ENCODE measurements at regions not wholly inside any gene's neighbourhood (a gene's known extent, or its start where the extent isn't known, plus 50 kb on each side); places are given as distances from the start of the nearest gene placed in this dataset.

DNA sequence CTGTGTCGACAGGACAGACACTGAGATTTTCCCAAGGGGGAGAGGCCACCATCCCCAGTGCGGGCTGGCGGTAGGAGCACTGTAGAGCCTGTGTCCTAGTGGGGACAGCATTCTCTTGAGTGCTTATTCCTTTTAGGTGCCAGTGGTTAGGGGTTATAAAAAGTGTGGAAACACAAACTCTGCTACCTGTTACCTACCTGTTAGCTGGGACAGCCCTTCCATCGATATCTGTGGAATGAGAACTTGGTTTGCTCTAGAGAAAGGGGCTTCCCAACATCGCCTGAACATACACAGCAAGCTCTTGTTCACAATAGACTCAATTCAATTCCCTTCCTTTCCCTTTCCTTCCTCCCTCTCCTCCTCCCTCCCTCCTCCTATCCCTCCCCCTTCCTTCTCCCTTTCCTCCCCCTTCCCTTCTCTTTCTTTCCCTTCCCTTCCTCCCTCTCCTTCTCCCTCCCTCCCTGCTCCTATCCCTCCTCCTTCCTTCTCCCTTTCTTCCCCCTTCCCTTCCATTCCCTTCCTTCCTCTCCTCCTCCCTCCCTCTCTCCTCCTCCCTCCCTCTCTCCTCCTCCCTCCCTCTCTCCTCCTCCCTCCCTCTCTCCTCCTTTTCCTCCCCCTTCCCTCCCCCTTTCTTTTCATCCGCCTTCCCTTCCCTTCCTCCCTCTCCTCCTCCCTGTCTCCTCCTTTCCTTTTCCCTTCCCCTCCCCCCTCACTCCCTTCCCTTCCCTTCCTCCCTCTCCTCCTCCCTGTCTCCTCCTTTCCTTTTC, 188.5 kb downstream of the URI1 start:
- no peak for DNase-seq

DNA sequence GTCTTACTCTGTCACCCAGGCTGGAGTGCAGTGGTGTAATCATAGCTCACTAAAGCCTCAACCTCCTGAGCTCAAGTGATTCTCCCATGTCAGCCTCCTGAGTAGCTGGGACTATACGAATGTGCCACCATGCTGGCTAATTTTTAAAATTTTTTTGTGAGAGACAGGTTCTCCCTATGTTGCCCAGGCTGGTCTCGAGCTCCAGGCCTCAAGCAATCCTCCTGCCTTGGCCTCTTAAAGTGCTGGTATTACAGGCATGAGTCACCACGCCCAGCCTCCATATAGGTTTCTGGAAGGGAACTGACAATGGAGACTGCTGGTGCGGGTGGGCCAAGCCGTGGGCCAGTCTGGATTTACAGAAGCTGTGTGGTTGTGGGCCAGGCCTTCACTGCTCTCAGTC, 189.2 kb downstream of the URI1 start:
- DNase-seq, result no peak

DNA sequence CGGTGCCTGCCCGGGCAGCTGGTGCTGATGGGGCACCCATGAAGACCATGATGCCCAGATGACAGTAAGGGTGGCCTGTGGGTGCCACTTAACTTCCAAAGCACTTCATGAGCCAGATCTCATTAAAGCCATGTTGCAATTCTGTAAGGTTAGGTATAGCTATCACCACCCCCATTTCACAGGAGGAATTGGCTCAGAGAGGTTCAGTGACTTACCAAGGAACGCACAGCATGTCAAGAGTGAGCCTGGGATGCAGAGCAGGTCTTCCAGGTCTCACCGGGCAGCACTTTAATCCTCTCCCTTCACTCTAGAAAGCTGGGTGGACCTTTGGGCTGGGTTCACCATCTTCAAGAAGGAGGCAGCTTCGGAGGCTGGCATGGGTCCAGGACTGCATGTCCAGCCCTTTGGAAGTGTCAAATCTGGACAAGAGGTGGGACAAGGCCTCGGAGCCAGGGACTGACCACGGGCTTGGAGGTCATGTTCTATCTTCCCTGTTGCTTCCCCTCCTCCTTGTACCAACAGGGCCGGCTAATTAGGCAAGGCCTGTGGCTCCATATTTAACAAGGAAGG, 189.8 kb downstream of the URI1 start:
- no peak for DNase-seq

DNA sequence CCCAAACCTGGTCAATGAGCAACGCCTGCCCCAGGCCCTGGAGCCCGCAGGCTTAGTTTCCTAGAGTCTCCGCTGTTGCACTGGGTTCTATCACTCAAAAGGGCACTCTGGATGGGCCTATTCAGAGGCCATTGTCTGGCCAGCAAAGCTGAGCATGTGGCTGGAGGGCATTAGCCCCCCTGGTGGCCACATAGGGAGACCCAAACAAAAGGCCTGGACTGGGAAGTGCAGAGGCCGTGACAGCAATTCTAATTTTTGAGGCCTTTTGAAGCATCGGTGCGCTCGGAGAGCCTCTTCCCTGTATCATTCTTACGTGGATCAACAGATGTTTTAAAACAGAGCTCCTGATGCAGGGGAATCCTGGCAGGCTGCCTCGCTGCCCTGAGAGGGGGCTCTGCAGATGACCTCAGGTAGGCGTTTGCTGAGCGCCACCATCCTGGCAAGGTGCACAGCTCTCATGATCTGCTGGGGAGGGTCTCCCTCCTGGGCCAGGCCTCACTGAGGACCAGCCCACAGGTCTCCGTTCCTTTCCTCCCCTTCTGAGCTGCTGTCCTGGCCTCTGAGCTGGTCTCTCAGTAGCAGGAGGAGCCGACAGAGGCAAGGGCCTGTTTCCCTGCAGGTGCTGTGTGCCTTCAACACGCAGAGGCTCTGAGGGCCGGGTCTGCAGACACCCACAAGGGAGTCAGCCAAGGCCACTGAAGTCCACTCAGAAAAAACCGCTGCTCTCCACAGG, 190.5 kb downstream of the URI1 start:
- no peak for DNase-seq

DNA sequence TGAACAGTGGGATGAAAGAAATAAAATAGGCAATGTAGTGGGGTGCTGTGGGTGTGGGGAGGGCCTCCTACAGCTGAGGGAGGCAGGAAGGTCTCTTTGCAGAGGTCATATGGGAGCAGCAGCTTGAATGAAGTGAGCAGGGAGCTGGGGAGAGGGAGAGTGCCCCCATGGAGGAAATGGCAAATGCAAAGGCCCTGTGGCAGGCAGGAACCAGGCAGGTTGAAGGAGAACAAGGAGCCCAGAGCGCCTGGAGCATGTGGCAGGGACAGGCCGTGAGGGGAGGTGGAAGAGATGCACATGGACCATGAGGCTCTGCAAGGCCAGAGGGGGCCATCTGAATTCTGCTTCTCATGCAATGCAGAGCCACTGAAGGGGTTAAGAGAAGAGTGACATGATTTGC, 191.8 kb downstream of the URI1 start:
- DNase-seq, result no peak

DNA sequence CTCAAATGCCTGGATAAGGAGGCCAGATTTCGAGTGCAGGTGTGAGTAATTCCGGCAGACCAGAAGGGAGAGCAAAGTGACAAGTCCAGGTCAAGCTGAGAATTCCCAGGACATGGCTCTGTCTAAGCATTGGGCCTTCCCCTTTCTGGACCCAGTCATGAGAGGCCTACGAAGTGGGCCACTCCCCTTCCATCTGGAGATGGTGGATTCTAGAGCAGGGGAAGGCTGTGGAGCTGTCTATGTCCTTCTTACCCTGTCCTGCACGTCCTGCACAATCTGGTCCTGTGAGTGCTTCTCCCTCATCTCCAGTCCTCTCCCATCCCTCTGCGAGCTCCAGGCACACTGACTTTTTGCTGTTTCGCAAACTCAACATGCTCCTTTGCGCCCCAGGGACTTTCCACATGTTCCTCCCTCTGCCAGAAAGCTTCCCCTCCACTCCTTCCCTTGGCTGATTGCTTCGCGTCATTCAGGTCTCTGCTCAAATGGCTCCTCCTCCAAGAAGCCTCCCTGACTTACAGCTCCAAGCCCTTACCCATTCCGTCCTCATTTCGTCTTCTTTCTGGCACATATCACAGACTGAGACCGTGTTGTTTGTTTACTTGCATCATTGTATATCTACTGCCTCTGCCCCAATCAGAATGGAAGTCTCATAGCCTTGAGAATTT, 193.2 kb downstream of the URI1 start:
- no peak for DNase-seq

DNA sequence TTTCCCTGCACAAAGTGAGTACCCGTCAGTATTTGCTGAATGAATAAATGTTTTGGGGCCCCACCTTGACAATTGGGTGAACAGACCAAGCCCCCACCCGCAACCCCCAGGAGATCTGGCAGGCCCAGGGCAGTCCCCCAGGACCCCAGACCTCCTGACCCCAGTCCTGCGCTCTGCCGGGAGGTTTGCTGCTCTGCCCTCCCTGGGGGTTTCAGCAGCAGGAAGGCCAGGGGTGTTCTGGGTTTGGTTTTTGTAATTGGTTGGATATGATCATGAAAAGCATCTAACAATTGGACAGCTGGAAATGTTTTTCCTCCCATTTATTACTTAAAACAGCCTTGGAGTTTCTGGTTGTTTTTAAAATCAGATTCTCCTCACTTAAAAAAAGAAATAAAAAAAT, 193.8 kb downstream of the URI1 start:
- no peak for DNase-seq

DNA sequence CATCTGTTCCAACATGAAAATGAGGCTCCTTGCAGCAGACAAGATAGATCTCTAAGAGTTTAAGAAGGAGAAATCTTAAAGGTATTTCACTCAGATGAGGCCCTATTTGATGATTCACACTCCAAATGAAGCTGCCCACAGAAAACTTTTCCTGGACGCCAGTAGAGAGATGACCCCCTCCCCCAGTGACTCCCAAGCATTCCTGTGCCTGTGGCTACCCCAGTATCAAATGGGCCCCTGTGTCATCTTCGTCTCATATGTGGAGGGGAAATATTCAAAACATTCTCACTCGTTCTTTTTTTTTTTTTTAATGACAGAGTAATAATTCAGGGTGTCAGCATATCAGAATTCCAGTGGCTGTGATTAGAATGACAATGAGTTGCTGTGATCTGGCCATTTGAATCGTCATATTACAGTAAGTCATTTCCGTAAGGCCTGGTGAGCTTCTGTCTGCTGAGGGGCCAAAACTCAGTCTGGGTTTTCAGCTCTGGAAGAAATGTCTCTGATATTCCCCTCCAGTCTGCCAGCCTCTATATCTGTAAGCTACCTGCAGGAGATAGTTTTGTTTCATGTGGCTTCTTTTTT, 194.7 kb downstream of the URI1 start:
- DNase-seq, result no peak

DNA sequence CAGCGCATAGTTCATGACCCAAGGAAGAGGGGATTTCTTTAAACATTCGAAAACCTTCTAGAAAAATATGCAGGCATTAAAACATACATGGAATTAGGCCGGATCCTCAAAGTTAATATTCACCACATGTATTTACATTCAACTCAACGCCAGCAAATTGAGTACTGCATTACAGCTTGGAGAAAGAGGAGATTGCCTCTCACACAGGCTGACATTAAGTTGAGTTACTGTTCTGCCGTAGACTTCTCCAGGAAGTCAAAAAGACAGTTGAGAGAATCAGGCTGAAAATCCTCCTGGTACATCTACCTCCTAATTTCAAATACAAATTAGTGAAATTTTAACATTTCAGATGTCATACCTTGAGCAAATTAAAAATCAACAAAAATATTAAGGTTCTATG, 195.7 kb downstream of the URI1 start:
- no peak for DNase-seq

DNA sequence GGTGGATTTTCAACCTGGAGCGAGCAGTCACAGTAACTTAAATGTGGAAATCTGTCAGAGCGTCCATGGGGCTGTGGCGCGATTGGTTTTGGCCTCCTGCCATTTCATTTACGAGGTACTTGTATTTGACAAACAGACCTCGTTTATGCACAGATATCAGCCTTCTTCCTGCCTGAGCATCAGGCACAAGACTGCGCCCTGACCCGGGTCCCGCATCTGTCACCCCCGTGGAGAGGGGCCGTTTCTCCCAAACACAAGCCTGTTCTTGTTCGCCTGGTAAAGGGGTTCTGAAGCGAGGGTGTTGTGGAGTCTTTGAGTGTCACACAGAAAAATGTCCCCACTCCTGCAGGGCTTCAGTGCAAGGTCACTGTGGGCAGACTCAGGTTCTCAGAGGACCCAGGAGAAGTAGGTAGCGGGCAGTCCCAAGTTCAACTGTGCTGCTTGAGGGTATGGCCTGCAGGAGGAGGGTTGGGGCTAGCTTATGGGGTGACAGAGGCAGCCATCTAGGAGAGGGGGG, 202.3 kb downstream of the URI1 start:
- DNase-seq, result no peak

DNA sequence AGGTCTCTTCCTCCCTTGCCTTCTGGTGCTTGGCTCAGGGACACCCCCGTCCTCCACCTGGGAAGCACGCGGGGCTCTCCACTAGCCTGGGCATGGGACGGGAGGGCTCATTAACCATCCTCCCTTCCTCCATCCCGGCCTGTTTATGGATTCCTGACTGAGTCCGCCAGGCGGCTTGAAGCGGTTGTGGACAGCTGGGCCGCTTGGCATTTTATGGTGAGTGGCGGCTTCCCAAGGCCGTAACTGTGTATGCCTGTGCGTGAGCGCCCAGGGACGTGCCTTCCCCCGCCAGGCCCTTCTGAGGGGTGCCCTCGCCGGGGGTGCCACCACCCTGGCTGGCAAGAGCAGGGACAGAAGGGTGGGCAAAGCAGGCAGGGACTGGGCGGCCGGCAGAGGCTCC, 202.8 kb downstream of the URI1 start:
- no peak for DNase-seq

DNA sequence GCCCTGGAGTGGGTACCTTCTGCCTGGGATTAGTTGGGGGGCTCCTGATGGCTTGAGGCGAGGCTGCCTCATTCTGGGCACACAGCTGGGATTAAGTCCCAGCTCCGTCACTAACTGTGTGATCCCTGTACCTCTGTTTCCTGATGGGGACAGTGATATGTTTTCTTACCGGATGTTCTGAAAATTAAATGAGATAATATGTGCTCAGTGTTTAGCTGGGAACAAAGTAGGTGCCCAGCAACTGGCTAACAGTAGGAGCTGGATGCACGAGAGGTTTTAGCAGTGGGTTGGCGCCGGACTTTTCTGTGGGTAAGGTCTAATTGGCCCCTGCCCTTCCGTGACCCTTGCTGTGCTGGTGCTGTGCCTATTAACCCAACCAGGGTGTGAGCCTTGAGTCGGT, 203.4 kb downstream of the URI1 start:
- no peak for DNase-seq

DNA sequence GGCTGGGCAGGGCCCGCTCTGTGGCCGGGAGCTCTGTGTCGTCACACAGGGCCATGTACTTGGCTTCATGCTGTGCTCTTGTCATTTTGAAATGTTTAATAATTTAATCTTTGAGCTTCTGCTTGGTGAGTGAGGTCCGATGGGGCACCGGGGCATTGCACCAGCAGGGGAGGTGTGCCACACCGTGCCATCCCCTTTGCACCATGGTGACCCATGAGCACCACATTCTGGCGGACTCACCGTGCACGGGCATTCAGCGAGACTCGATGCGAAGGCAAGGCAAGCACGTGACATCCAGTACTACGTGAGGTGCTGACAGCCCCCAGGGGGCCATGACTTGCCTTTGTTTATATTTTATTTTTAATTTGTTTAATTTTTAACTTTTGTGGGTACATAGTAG, 204.3 kb downstream of the URI1 start:
- no peak for DNase-seq

DNA sequence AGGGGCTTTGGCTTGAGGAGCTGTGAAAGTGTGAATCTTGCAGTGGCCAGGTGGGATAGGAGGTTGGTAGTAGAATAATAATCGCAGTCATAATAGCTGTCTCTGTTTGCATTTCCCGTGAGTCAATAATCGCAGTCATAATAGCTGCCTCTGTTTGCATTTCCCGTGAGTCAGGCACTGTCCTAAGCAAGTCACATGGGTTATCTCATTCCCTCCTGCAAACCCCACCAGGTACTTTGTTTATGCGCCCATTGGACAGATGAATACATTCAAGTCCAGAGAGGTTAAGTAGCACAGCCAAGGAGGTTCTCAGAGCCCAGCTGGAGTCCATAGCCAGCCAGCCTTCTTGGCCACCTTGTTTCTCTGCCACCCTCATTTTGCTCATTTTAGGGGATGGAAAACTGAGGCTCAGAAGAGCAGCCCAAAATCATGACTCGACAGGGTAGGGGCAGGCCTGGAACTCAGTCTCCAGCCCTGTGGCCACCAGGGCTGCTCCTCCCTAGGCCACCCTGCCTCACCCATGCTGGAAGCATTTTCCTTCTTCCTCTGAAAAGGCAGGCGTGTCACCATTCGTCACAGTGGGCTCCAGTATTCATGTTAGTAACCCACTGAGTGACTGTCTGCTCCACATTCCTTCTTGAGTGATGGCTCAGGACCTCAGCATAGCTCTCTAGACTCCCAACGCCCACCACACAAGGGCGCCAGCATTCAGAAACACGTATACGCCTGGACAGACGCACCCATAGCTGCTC, 206.2 kb downstream of the URI1 start:
- no peak for DNase-seq

DNA sequence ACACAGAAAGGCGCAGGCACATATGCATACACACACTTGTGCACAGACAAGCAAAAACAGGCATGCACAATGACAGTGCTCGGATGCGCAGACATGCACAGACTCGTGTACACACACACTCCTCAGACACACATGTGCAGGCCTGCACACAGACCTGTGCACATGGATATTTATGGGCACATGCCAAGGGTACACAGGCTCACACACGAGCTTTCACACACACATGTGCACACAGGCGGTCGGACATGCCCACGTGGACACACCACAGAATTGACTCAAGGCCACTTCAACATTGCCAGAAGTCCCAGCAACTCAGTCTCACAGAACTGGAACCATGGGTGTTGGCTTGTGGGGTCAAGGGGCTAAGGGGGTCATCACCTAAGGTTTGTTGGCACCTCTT, 206.8 kb downstream of the URI1 start:
- DNase-seq, result no peak

DNA sequence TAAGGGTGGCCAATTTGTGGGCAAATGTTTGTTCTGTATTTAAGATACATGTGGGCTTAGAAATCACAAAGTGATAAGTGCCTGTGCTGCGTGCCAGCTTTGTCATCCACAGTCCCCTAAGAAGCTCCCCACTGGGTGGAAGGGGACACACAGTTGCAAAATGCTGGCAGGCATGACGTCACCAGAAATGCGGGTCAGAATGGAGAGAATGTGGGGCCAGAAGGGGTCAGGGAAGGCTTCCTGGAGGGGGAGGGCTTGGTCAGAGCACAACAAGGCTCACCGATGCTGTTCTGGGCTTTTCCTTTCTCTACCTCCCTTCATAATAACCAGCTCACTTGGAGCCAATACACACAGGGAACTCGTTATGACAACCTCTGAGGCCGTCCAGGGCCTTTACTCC, 207.3 kb downstream of the URI1 start:
- DNase-seq, result no peak

DNA sequence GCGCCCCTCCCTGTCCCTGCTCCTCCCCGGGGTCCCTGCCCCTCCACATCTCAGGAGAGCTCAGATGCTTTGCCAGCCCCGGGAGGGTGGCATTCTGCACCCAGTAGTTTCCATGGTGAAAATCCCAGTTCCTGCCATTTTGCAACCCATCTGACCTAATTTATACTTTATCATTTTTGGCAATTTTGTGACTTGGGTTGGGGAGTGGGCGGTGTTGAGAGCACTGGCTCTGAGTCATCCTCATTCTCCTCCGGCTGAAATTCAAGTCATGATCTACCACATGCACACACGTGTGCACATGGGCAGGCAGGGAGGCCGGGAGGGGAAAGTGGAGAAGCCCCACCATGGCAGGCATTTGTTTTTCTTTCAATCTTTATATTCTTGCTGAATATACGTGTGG, 208.6 kb downstream of the URI1 start:
- DNase-seq, result no peak

DNA sequence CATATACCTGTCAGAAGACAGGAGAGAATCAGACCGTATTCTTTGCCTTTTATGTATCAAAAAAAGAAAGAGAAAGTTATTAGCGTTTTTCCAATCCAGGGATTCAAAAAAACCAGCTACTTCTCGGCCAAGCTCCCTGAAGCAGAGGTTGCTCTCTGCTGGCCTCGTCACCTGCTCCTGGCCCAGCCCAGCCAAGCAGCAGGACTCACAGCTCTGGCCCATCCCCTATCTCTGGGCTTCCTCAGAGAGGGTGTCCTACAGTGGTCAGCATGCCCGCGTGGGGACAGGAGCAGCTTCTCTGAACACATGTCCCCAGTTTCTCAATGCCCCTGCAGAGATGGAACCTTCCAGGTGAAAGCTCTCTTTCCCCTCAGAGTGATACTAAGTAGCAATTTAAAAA, 209.0 kb downstream of the URI1 start:
- no peak for DNase-seq

DNA sequence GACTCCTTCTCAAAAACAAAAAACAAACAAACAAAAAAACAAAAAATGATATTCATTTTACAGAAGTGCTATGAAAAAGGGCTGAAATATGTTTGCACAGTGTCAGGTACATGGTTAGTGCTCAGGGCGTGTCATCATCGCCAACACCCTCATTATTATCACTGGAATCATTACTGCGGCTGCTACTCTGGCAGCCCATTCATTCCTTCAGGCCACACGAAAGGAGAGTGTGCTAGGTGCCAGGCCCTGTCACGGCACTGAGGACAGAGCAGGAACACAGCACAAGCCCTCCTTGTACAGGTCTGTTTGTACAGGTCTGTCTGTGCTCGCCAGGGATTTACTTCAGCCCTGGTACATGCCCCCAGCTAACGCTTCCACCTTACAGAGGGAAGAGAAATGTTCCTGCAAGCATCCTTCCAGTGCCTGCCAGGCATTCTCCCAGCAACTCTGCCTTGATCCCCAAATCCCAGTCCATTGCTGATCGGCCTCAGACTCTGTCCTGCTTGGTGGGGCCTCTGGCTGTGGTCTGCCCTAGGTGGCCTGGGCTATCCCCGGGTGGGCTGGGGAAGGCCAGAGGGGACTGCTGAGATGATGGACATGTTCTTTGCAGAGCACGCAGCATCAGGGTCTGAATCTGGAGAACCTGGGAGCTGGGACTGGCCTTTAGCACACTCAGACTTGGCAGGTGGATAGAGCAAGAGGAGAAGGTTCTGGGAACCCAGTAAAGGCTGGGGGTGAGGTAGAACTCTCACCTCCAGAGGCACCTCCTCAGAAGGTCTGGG, 210.7 kb downstream of the URI1 start:
- DNase-seq, result no peak

DNA sequence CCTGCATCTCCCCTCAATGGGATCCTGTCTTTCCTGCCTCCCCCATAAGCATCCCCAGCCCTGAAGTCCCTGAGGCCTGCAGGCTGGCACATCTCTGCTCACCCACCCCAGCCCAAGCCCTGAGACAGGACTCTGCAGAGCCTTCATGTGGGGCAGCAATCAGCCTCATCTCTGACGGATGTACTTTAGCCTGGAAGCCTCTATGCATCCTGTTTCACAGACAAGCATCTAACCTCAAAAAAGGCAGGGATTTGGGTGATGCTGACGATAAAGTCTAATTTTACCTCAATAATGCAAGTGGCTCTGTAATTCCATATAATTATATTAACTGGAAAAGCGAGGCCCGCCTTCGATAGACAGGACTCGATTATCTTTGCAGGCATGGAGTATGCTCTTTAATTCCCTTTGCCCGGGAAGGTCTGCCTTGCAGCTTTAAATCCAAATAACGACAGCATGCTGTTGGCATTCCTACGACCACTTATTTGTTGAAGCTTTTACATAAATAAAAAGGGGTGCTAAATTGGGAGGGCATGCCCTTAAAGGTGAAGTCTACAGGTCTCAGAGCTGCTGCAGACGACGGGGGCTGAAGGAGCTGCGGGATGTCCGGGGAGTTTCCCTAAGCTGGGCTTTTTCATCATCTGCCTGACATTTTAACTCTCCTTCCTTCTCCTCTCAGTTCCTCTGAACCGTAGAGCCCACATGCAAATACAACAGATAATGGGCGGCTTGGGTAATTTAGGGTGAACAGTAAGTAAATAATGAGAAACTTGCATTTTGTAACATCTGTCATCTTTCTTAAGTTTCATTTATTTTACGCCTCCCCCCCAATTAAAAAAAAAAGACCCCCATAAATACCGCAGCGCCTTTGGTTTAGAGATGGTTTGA, 211.5 kb downstream of the URI1 start:
- DNase-seq, result no peak

All from dermis blood vessel endothelial cell (primary cell).